HG02852 (cell line): ENCODE measurements at regions not wholly inside any gene's neighbourhood (a gene's known extent, or its start where the extent isn't known, plus 50 kb on each side); places are given as distances from the start of the nearest gene placed in this dataset.

Experiments used
- ATAC-seq: cut with Tn5 transposase; IDR thresholded peaks from one replicate; pipeline ENCODE4 v1.9.1; 2021; ENCODE audit warnings: mild to moderate bottlenecking, moderate library complexity; ENCODE audit not compliant: unreplicated experiment

DNA sequence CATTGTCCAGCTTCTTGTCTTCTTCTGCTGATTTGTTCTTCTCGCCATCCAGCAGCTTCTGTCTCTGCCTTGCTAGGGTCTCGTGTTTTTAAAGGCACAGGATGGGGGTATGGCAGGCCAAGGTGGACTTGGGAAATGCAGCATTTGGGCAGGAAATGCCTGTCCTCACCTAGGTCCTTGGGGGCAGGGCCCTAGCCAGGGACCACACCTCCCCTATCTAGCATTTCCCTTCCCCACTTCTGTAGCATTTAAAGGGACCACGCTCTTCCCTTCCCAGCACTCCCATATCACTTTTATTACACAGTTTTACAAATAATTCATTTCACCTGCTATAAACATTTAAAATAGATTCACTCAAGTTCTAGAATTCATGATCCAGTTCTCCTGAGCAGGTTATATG is 315.4 kb upstream of the LMCD1 start:
- ATAC-seq = no peak

DNA sequence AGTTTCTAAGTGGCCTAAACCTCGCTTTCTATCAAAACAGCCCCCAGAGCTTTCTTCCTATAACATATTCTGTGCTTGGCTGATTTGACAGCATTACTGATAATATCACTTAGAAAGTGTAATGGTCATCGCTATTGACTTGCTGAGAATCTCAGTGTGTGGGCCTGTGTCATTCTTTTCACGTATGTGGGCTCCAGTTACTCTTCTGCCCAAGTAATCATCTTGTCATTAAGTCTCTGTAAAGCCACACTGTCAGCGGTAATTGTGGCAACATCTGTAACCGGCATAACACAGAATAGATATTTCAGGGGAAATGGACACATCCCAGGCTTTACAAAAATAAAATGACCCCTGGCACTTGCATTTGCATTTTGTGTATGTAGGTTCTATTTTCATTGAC is 313.6 kb upstream of the LMCD1 start:
- ATAC-seq = no peak

- no peak for ATAC-seq
These were observed 312.6 kb upstream of the LMCD1 start for GRCh38 chr3:8189051-8189450.

DNA sequence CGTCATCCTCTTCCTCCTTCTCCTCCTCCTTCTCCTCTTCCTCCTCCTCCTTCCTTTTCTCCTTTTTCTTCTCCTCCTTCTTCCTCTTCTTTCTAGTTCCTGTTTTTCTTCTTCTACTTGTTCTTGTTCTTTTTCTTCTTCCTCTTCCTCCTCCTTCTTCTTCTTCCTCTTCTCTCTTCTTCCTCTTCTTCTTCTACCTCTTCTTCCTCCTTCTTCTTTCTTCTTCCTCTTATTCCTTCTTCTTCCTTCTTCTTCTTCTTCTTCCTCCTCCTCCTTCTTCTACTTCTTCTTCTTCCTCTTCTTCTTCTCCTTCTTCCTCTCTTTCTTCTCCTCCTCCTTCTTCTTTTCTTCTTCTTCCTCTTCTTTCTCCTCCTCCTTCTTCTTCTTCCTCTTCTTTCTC is 310.2 kb upstream of the LMCD1 start:
- no peak for ATAC-seq

GRCh38 chr3:8197384-8197783 is 304.2 kb upstream of the LMCD1 start:
- ATAC-seq = no peak

DNA sequence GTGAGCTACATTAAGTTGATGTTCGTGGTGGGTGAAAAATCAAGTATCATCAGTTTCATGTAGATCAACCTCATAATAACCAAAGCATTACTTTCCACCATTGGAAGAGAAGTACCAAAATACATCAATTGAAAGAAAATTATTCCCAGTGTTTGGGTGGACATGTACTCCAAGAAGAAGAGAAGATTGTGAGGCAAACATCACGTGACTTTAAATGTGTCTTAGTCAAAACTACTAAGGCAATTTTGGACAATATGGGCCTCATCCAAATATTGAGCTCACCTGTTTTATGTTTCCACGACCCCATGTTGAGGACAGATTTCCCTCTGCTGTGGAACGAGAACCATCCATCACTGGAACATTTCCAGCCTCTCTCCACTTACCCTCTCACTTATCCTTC is 303.0 kb upstream of the LMCD1 start:
- no peak for ATAC-seq

DNA sequence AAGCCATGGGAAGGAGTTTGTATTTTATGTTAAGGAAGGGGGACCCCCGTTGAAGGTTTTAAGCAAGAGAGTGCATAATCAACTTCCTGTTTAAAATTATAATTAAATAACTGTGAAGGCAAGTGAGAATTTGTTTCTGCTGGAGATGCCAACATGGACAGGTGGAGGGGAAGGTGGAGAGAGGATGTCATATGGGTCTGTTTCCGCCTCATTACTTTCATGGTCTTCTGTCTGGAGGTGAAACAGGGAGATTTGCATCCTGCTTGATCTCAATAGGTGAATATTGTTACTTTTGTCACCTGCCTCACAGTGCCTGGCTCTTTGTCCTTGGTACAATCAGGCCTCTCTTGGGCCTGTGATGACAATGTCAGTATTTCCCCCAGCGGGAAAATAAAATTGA is 300.6 kb upstream of the LMCD1 start:
- ATAC-seq = no peak

- ATAC-seq = no peak
These were observed 299.7 kb upstream of the LMCD1 start for GRCh38 chr3:8201886-8202285.

DNA sequence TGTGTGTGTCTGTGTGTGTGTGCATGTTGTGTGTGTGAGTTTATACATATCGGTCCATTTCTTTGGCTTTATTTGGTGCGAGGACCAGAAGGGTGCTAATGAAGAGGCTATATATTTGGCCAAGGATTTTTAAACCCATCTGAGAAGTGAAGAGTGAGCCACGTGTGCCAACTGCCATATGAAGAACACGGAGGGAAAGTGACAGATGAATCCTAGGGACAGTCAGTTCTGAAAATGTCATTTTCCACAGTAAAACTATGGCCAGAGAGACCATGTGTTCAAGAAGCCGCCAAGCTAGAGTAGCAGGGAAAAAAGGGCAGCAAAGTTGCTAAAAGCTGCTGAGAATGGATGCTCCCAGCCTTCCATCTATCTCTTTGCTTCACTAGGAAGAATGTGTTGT is 297.3 kb upstream of the LMCD1 start:
- ATAC-seq = no peak

GRCh38 chr3:8204853-8205650 is 296.6 kb upstream of the LMCD1 start:
- ATAC-seq = no peak

DNA sequence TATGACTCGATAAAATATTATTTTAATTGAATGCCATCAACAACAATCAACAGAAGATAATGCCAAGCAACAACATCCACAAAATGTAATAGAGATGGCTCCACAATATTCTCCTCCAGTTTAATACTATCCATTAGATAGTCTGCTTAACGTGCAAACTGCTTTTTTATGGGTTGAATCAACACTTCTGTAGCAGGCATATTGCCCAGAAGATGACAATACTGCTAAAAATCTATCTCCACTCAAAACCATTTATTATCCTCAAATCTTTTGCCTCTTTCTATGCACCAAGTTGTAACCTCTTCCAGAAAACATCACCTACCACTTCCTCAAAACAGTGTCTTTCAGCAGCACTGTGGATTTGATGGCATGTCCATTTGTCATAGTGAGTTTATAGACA is 295.7 kb upstream of the LMCD1 start:
- ATAC-seq = no peak

GRCh38 chr3:8206971-8207617 is 294.5 kb upstream of the LMCD1 start:
- ATAC-seq = no peak

GRCh38 chr3:8210882-8211341 is 290.7 kb upstream of the LMCD1 start:
- ATAC-seq = no peak

DNA sequence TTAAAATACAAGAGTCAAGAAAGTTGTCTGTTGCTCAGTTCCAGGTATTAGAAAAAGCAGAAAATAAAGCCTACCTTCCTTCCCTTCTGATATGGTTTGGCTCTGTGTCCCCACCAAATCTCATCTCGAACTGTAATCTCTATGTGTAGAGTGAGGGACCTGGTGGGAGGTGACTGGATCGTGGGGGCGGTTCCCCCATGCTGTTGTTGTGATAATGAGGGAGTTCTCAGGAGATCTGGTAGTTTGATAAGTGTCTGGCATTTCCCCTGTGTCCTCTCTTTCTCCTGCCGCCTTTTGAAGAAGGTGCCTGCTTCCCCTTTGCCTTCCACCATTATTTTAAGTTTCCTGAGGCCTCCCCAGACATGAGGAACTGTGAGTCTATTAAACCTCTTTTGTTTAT is 288.8 kb upstream of the LMCD1 start:
- ATAC-seq = no peak

GRCh38 chr3:8213286-8213685 is 288.3 kb upstream of the LMCD1 start:
- no peak for ATAC-seq

DNA sequence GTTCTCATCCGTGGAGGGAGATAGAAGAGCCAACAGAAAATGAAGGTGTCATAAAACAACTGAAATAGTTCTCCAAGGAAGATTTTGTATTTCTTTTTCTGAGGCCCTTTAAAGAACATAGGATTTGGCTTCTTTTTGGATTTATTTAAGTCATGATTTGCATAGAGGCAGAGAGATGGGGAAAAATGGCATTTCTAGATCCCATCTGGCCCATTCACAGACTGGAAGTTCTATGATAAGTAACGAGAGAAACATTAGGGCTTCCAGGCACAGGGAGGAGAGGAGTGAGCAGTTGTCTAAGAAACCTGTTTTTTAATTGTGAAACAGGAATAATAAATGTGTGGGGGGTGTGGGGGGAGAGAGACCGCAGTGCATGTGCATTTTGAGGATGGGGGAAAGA is 285.8 kb upstream of the LMCD1 start:
- no peak for ATAC-seq

- ATAC-seq = no peak
These were observed 283.2 kb upstream of the LMCD1 start for GRCh38 chr3:8218353-8218940.

- no peak for ATAC-seq
These were observed 281.3 kb upstream of the LMCD1 start for GRCh38 chr3:8220291-8220690.

- ATAC-seq = no peak
These were observed 277.9 kb upstream of the LMCD1 start for GRCh38 chr3:8223766-8224165.

DNA sequence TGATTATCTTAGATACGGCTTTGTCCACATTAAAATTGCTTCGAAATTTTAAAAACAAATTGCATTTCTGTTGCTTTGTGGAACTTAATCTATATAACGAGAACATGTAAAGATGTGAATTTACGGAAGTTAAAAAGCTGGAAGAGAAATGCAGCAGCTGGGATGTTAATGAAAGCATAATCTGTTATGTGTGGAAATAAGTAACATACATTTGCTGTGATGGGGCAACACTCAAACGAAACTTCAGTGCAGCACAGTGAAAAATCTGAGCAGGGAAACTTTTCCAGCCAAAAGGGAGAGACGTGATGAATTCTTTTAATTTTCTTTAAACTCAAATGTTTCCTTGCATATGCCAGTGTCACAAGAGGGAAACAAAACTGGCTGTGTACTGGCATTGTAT is 276.7 kb upstream of the LMCD1 start:
- ATAC-seq = no peak

- ATAC-seq = no peak
These were observed 267.7 kb upstream of the LMCD1 start for GRCh38 chr3:8233938-8234337.

- ATAC-seq = no peak
These were observed 265.4 kb upstream of the LMCD1 start for GRCh38 chr3:8236264-8236663.
